H9 (cell line): ENCODE measurements at regions not wholly inside any gene's neighbourhood (a gene's known extent, or its start where the extent isn't known, plus 50 kb on each side); places are given as distances from the start of the nearest gene placed in this dataset.

Source experiments
- DNase-seq: peaks from one replicate; pipeline ENCODE4 v3.0.0-alpha.2; 2017
- H2AFZ ChIP-seq: one replicate; pipeline ENCODE4 v1.6.1; 2013; ENCODE audit warnings: mild to moderate bottlenecking, low read length, control low read depth, moderate library complexity
- H2AK5ac ChIP-seq: 2 replicates; pipeline ENCODE4 v1.6.1; 2013; ENCODE audit warnings: low read length, control low read depth, mixed read lengths; ENCODE audit not compliant: insufficient read length
- H2BK120ac ChIP-seq: one replicate; pipeline ENCODE4 v1.6.1; 2013; ENCODE audit warnings: low read depth, mild to moderate bottlenecking, low read length, control low read depth, inconsistent platforms; ENCODE audit not compliant: poor library complexity, severe bottlenecking
- H2BK12ac ChIP-seq: 2 replicates; pipeline ENCODE4 v1.6.1; 2013; ENCODE audit warnings: low read length, control low read depth, mixed read lengths, low read depth; ENCODE audit not compliant: insufficient read length
- H2BK15ac ChIP-seq: 2 replicates; pipeline ENCODE4 v1.6.1; 2013; ENCODE audit warnings: low read depth, low read length, control low read depth
- H2BK20ac ChIP-seq: one replicate; pipeline ENCODE4 v1.6.1; 2013; ENCODE audit warnings: low read depth, mild to moderate bottlenecking, low read length, control low read depth, inconsistent platforms; ENCODE audit not compliant: poor library complexity, severe bottlenecking
- H2BK5ac ChIP-seq: 2 replicates; pipeline ENCODE4 v1.6.1; 2013; ENCODE audit warnings: low read length, control low read depth, mixed read lengths; ENCODE audit not compliant: insufficient read length
- H3K14ac ChIP-seq: 2 replicates; pipeline ENCODE4 v1.6.1; 2013; ENCODE audit warnings: low read length, control low read depth; ENCODE audit not compliant: insufficient read depth
- H3K18ac ChIP-seq: 2 replicates; pipeline ENCODE4 v1.6.1; 2013; ENCODE audit warnings: low read depth, mild to moderate bottlenecking, mixed read lengths, low read length, control low read depth; ENCODE audit not compliant: insufficient read length
- H3K23ac ChIP-seq: 2 replicates; pipeline ENCODE4 v1.6.1; 2013; ENCODE audit warnings: low read length, control low read depth, mixed read lengths, low read depth; ENCODE audit not compliant: insufficient read length
- H3K23me2 ChIP-seq: 2 replicates; pipeline ENCODE4 v1.6.1; 2013; ENCODE audit warnings: low read depth, mild to moderate bottlenecking, mixed read lengths, low read length, control low read depth; ENCODE audit not compliant: insufficient read length, poor library complexity, severe bottlenecking
- H3K27ac ChIP-seq: 2 replicates; pipeline ENCODE4 v1.5.1; 2013; ENCODE audit warnings: low read length, control low read depth, mixed read lengths, low read depth; ENCODE audit not compliant: insufficient read length
- H3K27me3 ChIP-seq: 2 replicates; pipeline ENCODE4 v1.6.1; 2013; ENCODE audit warnings: low read length, control low read depth, inconsistent platforms; ENCODE audit not compliant: insufficient read depth
- H3K4ac ChIP-seq: 2 replicates; pipeline ENCODE4 v1.6.1; 2013; ENCODE audit warnings: low read depth, mild to moderate bottlenecking, control low read depth, inconsistent platforms, low read length, moderate library complexity
- H3K4me1 ChIP-seq: 2 replicates; pipeline ENCODE4 v1.6.1; 2013; ENCODE audit warnings: low read length, control low read depth, inconsistent platforms; ENCODE audit not compliant: insufficient read depth
- H3K4me2 ChIP-seq: 2 replicates; pipeline ENCODE4 v1.6.1; 2013; ENCODE audit warnings: low read length, control low read depth, mixed read lengths; ENCODE audit not compliant: insufficient read length, insufficient read depth
- H3K56ac ChIP-seq: 2 replicates; pipeline ENCODE4 v1.6.1; 2013; ENCODE audit warnings: low read depth, mild to moderate bottlenecking, mixed read lengths, low read length, control low read depth; ENCODE audit not compliant: insufficient read length
- H3K79me1 ChIP-seq: 2 replicates; pipeline ENCODE4 v1.6.1; 2013; ENCODE audit warnings: low read depth, mild to moderate bottlenecking, moderate library complexity, low read length, control low read depth, inconsistent platforms; ENCODE audit not compliant: insufficient read depth, poor library complexity, severe bottlenecking
- H3K79me2 ChIP-seq: 2 replicates; pipeline ENCODE4 v1.6.1; 2013; ENCODE audit warnings: low read length, control low read depth, inconsistent platforms; ENCODE audit not compliant: insufficient read depth
- H3K9ac ChIP-seq: 2 replicates; pipeline ENCODE4 v1.6.1; 2013; ENCODE audit warnings: low read length, control low read depth, mixed read lengths; ENCODE audit not compliant: insufficient read length; ENCODE audit errors: extremely low read depth
- H3K9me3 ChIP-seq: one replicate; pipeline ENCODE4 v1.6.1; 2013; ENCODE audit warnings: low read depth, low read length, inconsistent platforms; ENCODE audit not compliant: control insufficient read depth
- H3T11ph ChIP-seq: one replicate; pipeline ENCODE4 v1.6.1; 2013; ENCODE audit warnings: mild to moderate bottlenecking, low read length, control low read depth, inconsistent platforms
- H4K20me1 ChIP-seq: one replicate; pipeline ENCODE4 v1.6.1; 2013; ENCODE audit not compliant: control insufficient read depth, insufficient read length, insufficient read depth
- H4K5ac ChIP-seq: 2 replicates; pipeline ENCODE4 v1.6.1; 2013; ENCODE audit warnings: low read depth, mild to moderate bottlenecking, mixed read lengths, low read length, control low read depth; ENCODE audit not compliant: insufficient read length
- H4K8ac ChIP-seq: replicated peaks from 2 replicates; pipeline ENCODE4 v1.6.1; 2013; ENCODE audit warnings: low read length, control low read depth, mixed read lengths, low read depth; ENCODE audit not compliant: insufficient read length
- H4K91ac ChIP-seq: 2 replicates; pipeline ENCODE4 v1.6.1; 2013; ENCODE audit warnings: low read depth, mild to moderate bottlenecking, moderate library complexity, mixed read lengths, low read length, control low read depth; ENCODE audit not compliant: insufficient read length
- H3K27ac Mint-ChIP-seq, 3 experiments: 2 replicates in 2 of 3; 3 replicates in 1 of 3; pipeline ENCODE4 v1.8.0; 2020 to 2021; ENCODE audit warnings: mixed read lengths in 3 of 3, mild to moderate bottlenecking in 1 of 3, moderate library complexity in 1 of 3
- H3K27me3 Mint-ChIP-seq: 2 replicates; pipeline ENCODE4 v1.8.0; 2021; ENCODE audit warnings: low read depth, mild to moderate bottlenecking, moderate library complexity, mixed read lengths
- H3K36me3 Mint-ChIP-seq, 3 experiments: 2 replicates in 2 of 3; 3 replicates in 1 of 3; pipeline ENCODE4 v1.8.0; 2020 to 2021; ENCODE audit warnings: low read depth in 3 of 3, mixed read lengths in 3 of 3; ENCODE audit not compliant: insufficient read depth in 1 of 3
- H3K4me1 Mint-ChIP-seq, 2 experiments: 2 replicates each; pipeline ENCODE4 v1.8.0; 2020; ENCODE audit warnings: mixed read lengths in 2 of 2
- H3K4me3 Mint-ChIP-seq, 2 experiments: 2 replicates in 1 of 2; 3 replicates in 1 of 2; pipeline ENCODE4 v1.8.0; 2020 to 2021; ENCODE audit warnings: mild to moderate bottlenecking in 2 of 2, mixed read lengths in 2 of 2, moderate library complexity in 1 of 2
- H3K9me3 Mint-ChIP-seq, 2 experiments: 2 replicates in 1 of 2; 3 replicates in 1 of 2; pipeline ENCODE4 v1.8.0; 2020; ENCODE audit warnings: mild to moderate bottlenecking in 2 of 2, mixed read lengths in 2 of 2, moderate library complexity in 1 of 2
- WGBS: extraction: QIAGEN DNeasy Blood & Tissue Kit; methylation state at CpG from one replicate; pipeline ENCODE4 v1.1.7; 2013; ENCODE audit warnings: missing lambda C conversion rate, low lambda C conversion rate, mixed read lengths; ENCODE audit not compliant: insufficient read length; ENCODE audit errors: extremely low coverage; 5-methylcytosine and 5-hydroxymethylcytosine counted together
- TF ChIP-seq, protein P1 (sequence below): fragments of 200-600 bp; sonication (generic); conservative IDR thresholded peaks from 3 replicates; pipeline ENCODE4 v1.8.0; 2021; ENCODE audit warnings: antibody characterized with exemption, mild to moderate bottlenecking

DNA sequence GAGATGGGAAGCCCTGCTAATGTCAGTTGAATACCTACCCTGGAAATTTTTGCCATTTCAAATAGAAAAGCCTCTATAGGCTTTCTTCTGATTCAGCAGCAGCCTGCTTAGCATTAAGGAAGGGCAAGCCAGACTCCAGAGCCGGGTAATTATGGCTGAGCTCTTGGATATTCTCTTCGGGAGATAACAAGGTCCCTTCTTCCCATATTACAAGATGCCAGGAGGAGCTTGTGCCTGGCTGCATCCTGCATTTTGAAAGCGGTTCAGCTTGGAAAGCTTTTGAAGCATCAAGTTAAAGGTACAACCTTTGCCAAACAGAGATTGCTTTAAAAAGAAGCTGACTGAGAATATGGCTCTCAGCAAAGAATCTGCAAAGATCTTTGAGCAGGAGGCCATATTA is 399.6 kb upstream of the RPS6KA3 start:
- H2BK5ac ChIP-seq, result no peak overlapping the region
- H3K4me2 ChIP-seq, result no peak overlapping the region
- H3K27me3 Mint-ChIP-seq, result no peaks in the 10 kb centered on the region; the same call in 1 of the 2 replicates
- H3K27ac ChIP-seq, result no peak overlapping the region
- H3K4me3 Mint-ChIP-seq, result no peak overlapping the region
- H3K9ac ChIP-seq, result no peak overlapping the region
- H2BK20ac ChIP-seq, result no peak overlapping the region
- no CpG with 5 or more reads among the region's 3 CpGs for WGBS
- H2AK5ac ChIP-seq, result no peak overlapping the region
- H3K23me2 ChIP-seq, result no peaks in the 10 kb centered on the region
- H2BK12ac ChIP-seq, result no peak overlapping the region
- no peak overlapping the region for H3K4ac ChIP-seq
- H3K9me3 ChIP-seq, result peaks cover 23% of the 10 kb centered on the region
- peaks cover 0 to 27% of the 10 kb centered on the region in 2 experiments; a peak in 3 of 5 replicates for H3K9me3 Mint-ChIP-seq
- no peak overlapping the region for H4K91ac ChIP-seq
- no peak for DNase-seq
- no peaks in the 10 kb centered on the region; a peak in 1 of 7 replicates for H3K36me3 Mint-ChIP-seq
- H4K5ac ChIP-seq, result no peak overlapping the region
- H4K8ac ChIP-seq, result no peak overlapping the region
- no peaks in the 10 kb centered on the region for H3K4me1 ChIP-seq
- TF ChIP-seq, protein P1, sequence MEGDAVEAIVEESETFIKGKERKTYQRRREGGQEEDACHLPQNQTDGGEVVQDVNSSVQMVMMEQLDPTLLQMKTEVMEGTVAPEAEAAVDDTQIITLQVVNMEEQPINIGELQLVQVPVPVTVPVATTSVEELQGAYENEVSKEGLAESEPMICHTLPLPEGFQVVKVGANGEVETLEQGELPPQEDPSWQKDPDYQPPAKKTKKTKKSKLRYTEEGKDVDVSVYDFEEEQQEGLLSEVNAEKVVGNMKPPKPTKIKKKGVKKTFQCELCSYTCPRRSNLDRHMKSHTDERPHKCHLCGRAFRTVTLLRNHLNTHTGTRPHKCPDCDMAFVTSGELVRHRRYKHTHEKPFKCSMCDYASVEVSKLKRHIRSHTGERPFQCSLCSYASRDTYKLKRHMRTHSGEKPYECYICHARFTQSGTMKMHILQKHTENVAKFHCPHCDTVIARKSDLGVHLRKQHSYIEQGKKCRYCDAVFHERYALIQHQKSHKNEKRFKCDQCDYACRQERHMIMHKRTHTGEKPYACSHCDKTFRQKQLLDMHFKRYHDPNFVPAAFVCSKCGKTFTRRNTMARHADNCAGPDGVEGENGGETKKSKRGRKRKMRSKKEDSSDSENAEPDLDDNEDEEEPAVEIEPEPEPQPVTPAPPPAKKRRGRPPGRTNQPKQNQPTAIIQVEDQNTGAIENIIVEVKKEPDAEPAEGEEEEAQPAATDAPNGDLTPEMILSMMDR, result no peak
- no peaks in the 10 kb centered on the region for H4K20me1 ChIP-seq
- no peak overlapping the region for H3K27ac Mint-ChIP-seq
- H3K23ac ChIP-seq, result no peak overlapping the region
- H2BK120ac ChIP-seq, result no peak overlapping the region
- peaks cover 22 to 32% of the 10 kb centered on the region in 2 experiments for H3K4me1 Mint-ChIP-seq
- H2AFZ ChIP-seq, result no peak overlapping the region
- H3K14ac ChIP-seq, result no peak overlapping the region
- no peak overlapping the region for H3K56ac ChIP-seq
- no peaks in the 10 kb centered on the region for H3K79me1 ChIP-seq
- H3K18ac ChIP-seq, result no peak overlapping the region
- no peaks in the 10 kb centered on the region for H3K79me2 ChIP-seq
- no peak overlapping the region for H3T11ph ChIP-seq
- no peaks in the 10 kb centered on the region for H3K27me3 ChIP-seq
- H2BK15ac ChIP-seq, result no peak overlapping the region
